Transverse colon (tissue), 4 donors: ENCODE measurements at regions not wholly inside any gene's neighbourhood (a gene's known extent, or its start where the extent isn't known, plus 50 kb on each side); places are given as distances from the start of the nearest gene placed in this dataset.

Experiments used
- CTCF ChIP-seq, 5 experiments: fragments of 200-600 bp in 3 of 5; fragments of 450-650 bp in 2 of 5; sonication (generic) in 3 of 5; IDR thresholded peaks; 1 replicate in 2 of 5; 2 replicates in 3 of 5; pipeline ENCODE4 v1.5.1; 2016 to 2017; ENCODE audit warnings: antibody characterized with exemption in 5 of 5, inconsistent platforms in 3 of 5, mild to moderate bottlenecking in 2 of 5, moderate library complexity in 1 of 5
- EP300 ChIP-seq: sonication (generic); formaldehyde crosslinking; IDR thresholded peaks from one replicate; pipeline ENCODE4 v1.6.1; 2017; ENCODE audit warnings: antibody characterized with exemption, low read depth
- POLR2A ChIP-seq: fragments of 450-650 bp; IDR thresholded peaks from one replicate; pipeline ENCODE4 v1.6.1; 2016; ENCODE audit warnings: antibody characterized with exemption, mild to moderate bottlenecking, moderate library complexity
- POLR2AphosphoS5 ChIP-seq, 3 donors: sonication (generic); formaldehyde crosslinking; IDR thresholded peaks; one replicate each; pipeline ENCODE4 v1.6.1; 2016; ENCODE audit warnings: antibody characterized with exemption in 3 of 3

GRCh38 chr10:131487822-131488221 lies 176.3 kb upstream of the TCERG1L start:
- no peak for TF ChIP-seq CTCF (IDR thresholded peaks at IDR 0.05)
- TF ChIP-seq EP300: no peak
- TF ChIP-seq POLR2A: no peak
- no peak for TF ChIP-seq POLR2AphosphoS5 (IDR thresholded peaks at IDR 0.05)
